Heart right ventricle (tissue), 16 donors: ENCODE measurements at regions not wholly inside any gene's neighbourhood (a gene's known extent, or its start where the extent isn't known, plus 50 kb on each side); places are given as distances from the start of the nearest gene placed in this dataset.

Experiments
- ATAC-seq, 8 donors: fragments of 200-7000 bp; cut with Tn5 transposase; one replicate each; pipeline ENCODE4 v1.9.1; 2020; ENCODE audit warnings: mild to moderate bottlenecking in 8 of 8, moderate library complexity in 8 of 8, moderate number of reproducible peaks in 1 of 8
- DNase-seq, 2 donors: peaks; one replicate each; pipeline ENCODE4 v3.0.0-alpha.2; 2020
- H3K27ac ChIP-seq, 10 donors: fragments of 200-600 bp; sonication (generic) in 2 of 10; one replicate each; pipeline versions ENCODE4 v1.5.0 to v1.8.0; 2020 to 2022; ENCODE audit warnings: mild to moderate bottlenecking in 3 of 10
- H3K27me3 ChIP-seq, 7 donors: fragments of 200-600 bp; one replicate each; pipeline ENCODE4 v1.8.0; 2021 to 2022; ENCODE audit warnings: mild to moderate bottlenecking in 2 of 7
- H3K36me3 ChIP-seq, 9 donors: fragments of 200-600 bp; sonication (generic) in 1 of 9; one replicate each; pipeline versions ENCODE4 v1.5.0 to v1.8.0; 2020 to 2022; ENCODE audit warnings: mild to moderate bottlenecking in 2 of 9
- H3K4me1 ChIP-seq, 9 donors: fragments of 200-600 bp; sonication (generic) in 1 of 9; one replicate each; pipeline versions ENCODE4 v1.5.0 to v1.8.0; 2020 to 2022; ENCODE audit warnings: mild to moderate bottlenecking in 4 of 9
- H3K4me3 ChIP-seq, 10 donors: fragments of 200-600 bp; sonication (generic) in 2 of 10; one replicate each; pipeline versions ENCODE4 v1.5.0 to v1.8.0; 2020 to 2022; ENCODE audit warnings: mild to moderate bottlenecking in 7 of 10, moderate library complexity in 2 of 10
- H3K9me3 ChIP-seq, 11 donors: fragments of 200-600 bp in 10 of 11; sonication (generic) in 2 of 11; one replicate each; pipeline versions ENCODE4 v1.5.0 to v1.8.0; 2013 to 2022; ENCODE audit warnings: mild to moderate bottlenecking in 2 of 11, control low read depth in 1 of 11, moderate library complexity in 1 of 11
- WGBS, 2 donors: extraction: QIAGEN DNeasy Blood & Tissue Kit; methylation state at CpG; one replicate each; pipeline ENCODE4 v1.1.7; 2013; ENCODE audit warnings: inconsistent platforms in 1 of 2; 5-methylcytosine and 5-hydroxymethylcytosine counted together
- intact Hi-C, 10 donors: fragments of 100-400 bp; cut with DNase I; formaldehyde crosslinking; loops; one replicate each; pipeline versions ENCODE4 v1.11.1 to v1.14.2; 2022
- TF ChIP-seq, protein P1 (sequence below), 9 donors: fragments of 200-600 bp; sonication (generic) in 2 of 9; IDR thresholded peaks; one replicate each; pipeline versions ENCODE4 v1.5.0 to v1.8.0; 2021 to 2022; ENCODE audit warnings: antibody characterized with exemption in 9 of 9, mild to moderate bottlenecking in 5 of 9, moderate library complexity in 1 of 9
- donor health status: Arrhythmogenic right ventricular cardiomyopathy.
- donor health status: ischemic (EF 13 %, LVEDD 7.1; RV severe dilation, severe dysfunction).
- donor health status: healthy with polysubstance abuse.
- donor health status: DM: no; HTN: yes; CAD: no.
- donor health status: DM: no; HTN: no; CAD: no.
- donor health status: ischemic (EF 25% LVEDD 6.9; RV normal size, moderate dysfunction).
- donor health status: ischemic (EF 25% LVEDD 5.7; RV mildly dilated, moderate dysfunction).
- donor health status: healthy.
- donor health status: DM: yes; HTN: yes; CAD: no.
- donor health status: Ischemic cardiomyopathy.
- donor health status: ischemic (EF 35%, LVEDD 5.7; RV mildly dilated, moderate dysfunction).
- donor health status: nonischemic (EF 11% LVEDD 7.7; RV severe dilation, severe dysfunction).
- donor health status: DM: yes; HTN: yes; CAD: no.
- donor health status: PGD.
- donor health status: ischemic (EF 29% LVEDD 5.4; RV normal size, mild dysfunction).
- donor health status: nonischemic (EF 23%, LVEDD 6.1; RV moderate dilation, normal function).

GRCh38 chr4:14257903-14258302 lies 630.4 kb upstream of the BOD1L1 start:
- peaks cover 0 to 2% (median 0%) of the 10 kb centered on the region in 11 donors for H3K9me3 ChIP-seq
- H3K27ac ChIP-seq, result no peak overlapping the region
- H3K36me3 ChIP-seq, result no peaks in the 10 kb centered on the region
- no peaks in the 10 kb centered on the region for H3K4me1 ChIP-seq
- 65 to 69% methylated on average over 1 of the region's 1 CpG for WGBS, 2 donors
- no peaks in the 10 kb centered on the region for H3K27me3 ChIP-seq
- H3K4me3 ChIP-seq, result no peak overlapping the region
- TF ChIP-seq, protein P1, sequence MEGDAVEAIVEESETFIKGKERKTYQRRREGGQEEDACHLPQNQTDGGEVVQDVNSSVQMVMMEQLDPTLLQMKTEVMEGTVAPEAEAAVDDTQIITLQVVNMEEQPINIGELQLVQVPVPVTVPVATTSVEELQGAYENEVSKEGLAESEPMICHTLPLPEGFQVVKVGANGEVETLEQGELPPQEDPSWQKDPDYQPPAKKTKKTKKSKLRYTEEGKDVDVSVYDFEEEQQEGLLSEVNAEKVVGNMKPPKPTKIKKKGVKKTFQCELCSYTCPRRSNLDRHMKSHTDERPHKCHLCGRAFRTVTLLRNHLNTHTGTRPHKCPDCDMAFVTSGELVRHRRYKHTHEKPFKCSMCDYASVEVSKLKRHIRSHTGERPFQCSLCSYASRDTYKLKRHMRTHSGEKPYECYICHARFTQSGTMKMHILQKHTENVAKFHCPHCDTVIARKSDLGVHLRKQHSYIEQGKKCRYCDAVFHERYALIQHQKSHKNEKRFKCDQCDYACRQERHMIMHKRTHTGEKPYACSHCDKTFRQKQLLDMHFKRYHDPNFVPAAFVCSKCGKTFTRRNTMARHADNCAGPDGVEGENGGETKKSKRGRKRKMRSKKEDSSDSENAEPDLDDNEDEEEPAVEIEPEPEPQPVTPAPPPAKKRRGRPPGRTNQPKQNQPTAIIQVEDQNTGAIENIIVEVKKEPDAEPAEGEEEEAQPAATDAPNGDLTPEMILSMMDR (IDR thresholded peaks at IDR 0.05), result no peak
- DNase-seq, result no peak
- no peak for ATAC-seq
- intact Hi-C loops, result loop anchor here in 3 of 10 donors (10.0 kb wide), 2 partner anchors 353 to 603 kb away; no protein-coding TSS in a partner anchor

GRCh38 chr4:14259936-14260335 lies 632.4 kb upstream of the BOD1L1 start:
- intact Hi-C loops, result loop anchor here in 3 of 10 donors (10.0 kb wide), 2 partner anchors 355 to 605 kb away; no protein-coding TSS in a partner anchor
- no peak for DNase-seq
- no peaks in the 10 kb centered on the region for H3K36me3 ChIP-seq
- no peak overlapping the region for H3K27ac ChIP-seq
- no peaks in the 10 kb centered on the region for H3K4me1 ChIP-seq
- H3K9me3 ChIP-seq, result no peaks in the 10 kb centered on the region
- H3K4me3 ChIP-seq, result no peak overlapping the region
- no peak for ATAC-seq
- H3K27me3 ChIP-seq, result no peaks in the 10 kb centered on the region
- 79 to 82% methylated on average over 4 of the region's 4 CpGs for WGBS, 2 donors
- TF ChIP-seq, protein P1 (IDR thresholded peaks at IDR 0.05), result no peak

- intact Hi-C loops, result no loop called here
- TF ChIP-seq, protein P1 (IDR thresholded peaks at IDR 0.05), result no peak
- WGBS, 2 donors, result 84 to 90% methylated on average over 3 of the region's 3 CpGs
These were observed 633.1 kb upstream of the BOD1L1 start for GRCh38 chr4:14260591-14260990.

GRCh38 chr4:14262221-14262620 lies 634.7 kb upstream of the BOD1L1 start:
- Histone ChIP-seq H3K27me3 (no peaks in the 10 kb centered on the region), H3K4me3 (no peak overlapping the region), H3K36me3 (no peaks in the 10 kb centered on the region), H3K27ac (no peak overlapping the region), H3K4me1 (no peaks in the 10 kb centered on the region), H3K9me3 (no peaks in the 10 kb centered on the region)
- ATAC-seq (no peak), DNase-seq (no peak)
- TF ChIP-seq, protein P1 (IDR thresholded peaks at IDR 0.05), result no peak
- intact Hi-C loops, result no loop called here
- WGBS, 2 donors, result 59 to 69% methylated on average over 4 of the region's 4 CpGs

More at GRCh38 chr4:14260591-14260990, 633.1 kb upstream of the BOD1L1 start:
- ATAC-seq, result no peak
- Histone ChIP-seq H3K27ac (no peak overlapping the region), H3K27me3 (no peaks in the 10 kb centered on the region), H3K9me3 (no peaks in the 10 kb centered on the region), H3K4me3 (no peak overlapping the region), H3K4me1 (no peaks in the 10 kb centered on the region), H3K36me3 (no peaks in the 10 kb centered on the region)
- no peak for DNase-seq
